ENCODE measurements at regions not wholly inside any gene's neighbourhood (a gene's known extent, or its start where the extent isn't known, plus 50 kb on each side); places are given as distances from the start of the nearest gene placed in this dataset.

DNA sequence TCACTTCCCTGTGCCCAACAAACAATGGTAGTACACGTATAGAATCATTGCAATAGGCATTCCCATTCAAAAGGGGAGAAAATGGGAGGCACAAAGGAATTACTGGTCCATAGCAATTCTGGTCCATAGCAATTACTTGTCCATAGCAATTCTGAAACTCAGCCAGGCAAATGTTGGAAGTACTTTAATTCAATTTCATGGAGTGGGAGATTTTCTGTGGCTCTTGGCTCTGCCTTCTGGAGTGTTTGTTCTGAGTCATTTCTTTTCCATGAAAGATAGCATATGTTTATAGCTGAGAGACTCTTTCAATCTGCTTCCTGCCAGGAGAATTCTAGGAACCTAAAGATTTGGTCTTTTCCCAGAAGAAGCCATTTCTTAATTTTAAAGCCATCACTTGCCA, 182.8 kb upstream of the ELAC2 start:
- POLR2A ChIA-PET, result no interaction called here
- Mint-ChIP-seq H3K9me3 (ENCODE audit: unreplicated experiment) (peaks cover 6% of the 10 kb centered on the region), H3K27ac (ENCODE audit: low read depth, unreplicated experiment) (no peak overlapping the region), H3K36me3 (ENCODE audit: insufficient read depth, unreplicated experiment) (no peaks in the 10 kb centered on the region), H3K27me3 (ENCODE audit: insufficient read depth, unreplicated experiment) (peaks cover 98% of the 10 kb centered on the region), H3K4me1 (ENCODE audit: insufficient read depth, unreplicated experiment) (peaks cover 7% of the 10 kb centered on the region), H3K4me3 (ENCODE audit: unreplicated experiment) (no peak overlapping the region)
- intact Hi-C loops (cut with micrococcal nuclease), result no loop called here
- BruUV-seq (replicated peaks), result no TSS peak
- TF ChIP-seq, protein P1, sequence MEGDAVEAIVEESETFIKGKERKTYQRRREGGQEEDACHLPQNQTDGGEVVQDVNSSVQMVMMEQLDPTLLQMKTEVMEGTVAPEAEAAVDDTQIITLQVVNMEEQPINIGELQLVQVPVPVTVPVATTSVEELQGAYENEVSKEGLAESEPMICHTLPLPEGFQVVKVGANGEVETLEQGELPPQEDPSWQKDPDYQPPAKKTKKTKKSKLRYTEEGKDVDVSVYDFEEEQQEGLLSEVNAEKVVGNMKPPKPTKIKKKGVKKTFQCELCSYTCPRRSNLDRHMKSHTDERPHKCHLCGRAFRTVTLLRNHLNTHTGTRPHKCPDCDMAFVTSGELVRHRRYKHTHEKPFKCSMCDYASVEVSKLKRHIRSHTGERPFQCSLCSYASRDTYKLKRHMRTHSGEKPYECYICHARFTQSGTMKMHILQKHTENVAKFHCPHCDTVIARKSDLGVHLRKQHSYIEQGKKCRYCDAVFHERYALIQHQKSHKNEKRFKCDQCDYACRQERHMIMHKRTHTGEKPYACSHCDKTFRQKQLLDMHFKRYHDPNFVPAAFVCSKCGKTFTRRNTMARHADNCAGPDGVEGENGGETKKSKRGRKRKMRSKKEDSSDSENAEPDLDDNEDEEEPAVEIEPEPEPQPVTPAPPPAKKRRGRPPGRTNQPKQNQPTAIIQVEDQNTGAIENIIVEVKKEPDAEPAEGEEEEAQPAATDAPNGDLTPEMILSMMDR (IDR thresholded peaks at IDR 0.05; ENCODE audit: unreplicated experiment), result no peak
- no peak for DNase-seq (ENCODE audit: unreplicated experiment)
- CTCF ChIA-PET, result no interaction called here

DNA sequence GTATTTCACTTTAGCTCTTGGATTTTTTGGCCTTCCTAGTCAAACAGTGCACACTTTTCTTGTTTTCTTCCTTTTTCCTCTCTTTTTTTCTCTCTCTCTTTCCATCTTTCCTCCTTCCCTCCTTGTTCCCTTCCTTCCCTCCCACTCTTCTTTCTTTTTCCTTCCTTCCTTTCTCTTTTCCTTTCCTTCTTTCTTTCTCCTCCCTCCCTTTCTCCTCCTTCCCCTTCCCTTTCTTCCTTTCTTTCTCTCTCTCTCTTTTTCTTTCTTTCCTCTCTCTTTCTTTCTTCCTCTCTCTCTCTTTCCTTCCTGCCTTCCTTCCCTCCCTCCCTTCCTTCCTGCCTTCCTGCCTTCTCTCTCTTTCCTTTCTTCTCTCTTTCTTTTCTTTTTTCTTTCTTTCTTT, 181.6 kb upstream of the ELAC2 start:
- no peak overlapping the region for H3K27ac Mint-ChIP-seq (ENCODE audit: low read depth, unreplicated experiment)
- ChIA-PET POLR2A (no interaction called here), CTCF (no interaction called here)
- H3K9me3 Mint-ChIP-seq (ENCODE audit: unreplicated experiment), result peaks cover 6% of the 10 kb centered on the region
- intact Hi-C loops (cut with micrococcal nuclease), result no loop called here
- peaks cover 3% of the 10 kb centered on the region for H3K4me1 Mint-ChIP-seq (ENCODE audit: insufficient read depth, unreplicated experiment)
- TF ChIP-seq, protein P1 (IDR thresholded peaks at IDR 0.05; ENCODE audit: unreplicated experiment), result no peak
- BruUV-seq (replicated peaks), result no TSS peak
- no peak overlapping the region for H3K4me3 Mint-ChIP-seq (ENCODE audit: unreplicated experiment)
- no peak for DNase-seq (ENCODE audit: unreplicated experiment)
- H3K27me3 Mint-ChIP-seq (ENCODE audit: insufficient read depth, unreplicated experiment), result peaks cover 98% of the 10 kb centered on the region
- no peaks in the 10 kb centered on the region for H3K36me3 Mint-ChIP-seq (ENCODE audit: insufficient read depth, unreplicated experiment)

DNA sequence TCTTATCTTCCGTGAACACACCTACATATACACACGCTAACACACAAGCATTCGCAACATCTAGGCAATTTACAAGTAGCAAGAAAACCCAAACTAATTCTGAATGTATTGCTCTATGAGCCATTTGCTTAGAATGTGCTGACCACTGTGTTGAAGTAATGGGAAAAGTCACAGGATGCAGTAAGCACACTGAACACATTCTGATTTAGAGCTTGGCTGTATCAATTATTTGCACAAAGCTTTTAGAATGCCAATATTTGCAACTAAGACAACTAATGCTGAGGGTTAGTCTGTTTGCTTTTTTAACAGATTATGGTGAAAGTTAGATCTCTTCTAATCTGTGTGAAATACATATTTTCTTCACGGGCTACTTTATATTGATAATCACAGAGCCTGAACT, 179.8 kb upstream of the ELAC2 start:
- no peak for DNase-seq (ENCODE audit: unreplicated experiment)
- CTCF ChIA-PET, result no interaction called here
- POLR2A ChIA-PET, result no interaction called here
- BruUV-seq (replicated peaks), result no TSS peak
- Mint-ChIP-seq H3K27ac (ENCODE audit: low read depth, unreplicated experiment) (no peak overlapping the region), H3K4me1 (ENCODE audit: insufficient read depth, unreplicated experiment) (no peaks in the 10 kb centered on the region), H3K9me3 (ENCODE audit: unreplicated experiment) (peaks cover 6% of the 10 kb centered on the region), H3K27me3 (ENCODE audit: insufficient read depth, unreplicated experiment) (peaks cover 99% of the 10 kb centered on the region), H3K36me3 (ENCODE audit: insufficient read depth, unreplicated experiment) (no peaks in the 10 kb centered on the region), H3K4me3 (ENCODE audit: unreplicated experiment) (no peak overlapping the region)
- TF ChIP-seq, protein P1 (IDR thresholded peaks at IDR 0.05; ENCODE audit: unreplicated experiment), result no peak
- intact Hi-C loops (cut with micrococcal nuclease), result no loop called here

DNA sequence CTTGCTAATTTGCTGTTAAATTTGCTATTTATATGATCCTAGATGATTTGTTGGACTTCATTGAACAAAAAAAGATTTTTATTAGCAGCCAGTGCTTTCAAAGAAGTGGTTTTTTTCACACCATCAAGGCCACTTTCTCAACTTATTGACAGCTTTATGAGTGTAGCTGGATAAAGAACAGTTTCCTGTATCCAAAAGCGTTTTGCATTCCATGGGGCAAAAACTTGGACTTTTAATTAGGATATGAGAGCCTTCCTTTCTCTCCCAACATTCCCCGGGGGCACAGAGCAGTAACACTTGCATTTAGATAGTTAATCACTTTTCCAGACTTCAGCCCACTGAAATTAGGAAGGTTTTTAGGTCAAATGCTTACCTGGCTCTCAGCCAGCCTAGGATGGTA, 177.1 kb upstream of the ELAC2 start:
- ChIA-PET POLR2A (interaction anchor here (0.7 kb wide), 1 partner anchor 22 kb away, joined by 3 read pairs; no protein-coding TSS in a partner anchor), CTCF (no interaction called here)
- Mint-ChIP-seq H3K27ac (ENCODE audit: low read depth, unreplicated experiment) (no peak overlapping the region), H3K4me1 (ENCODE audit: insufficient read depth, unreplicated experiment) (no peaks in the 10 kb centered on the region), H3K9me3 (ENCODE audit: unreplicated experiment) (no peaks in the 10 kb centered on the region), H3K27me3 (ENCODE audit: insufficient read depth, unreplicated experiment) (peaks cover 99% of the 10 kb centered on the region), H3K36me3 (ENCODE audit: insufficient read depth, unreplicated experiment) (no peaks in the 10 kb centered on the region), H3K4me3 (ENCODE audit: unreplicated experiment) (no peak overlapping the region)
- DNase-seq (ENCODE audit: unreplicated experiment), result no peak
- TF ChIP-seq, protein P1 (IDR thresholded peaks at IDR 0.05; ENCODE audit: unreplicated experiment), result no peak
- BruUV-seq (replicated peaks), result no TSS peak
- intact Hi-C loops (cut with micrococcal nuclease), result no loop called here
